ENCODE measurements at regions not wholly inside any gene's neighbourhood (a gene's known extent, or its start where the extent isn't known, plus 50 kb on each side); places are given as distances from the start of the nearest gene placed in this dataset.

- intact Hi-C loops (cut with micrococcal nuclease): no loop called here
- H3K4me1 Mint-ChIP-seq: no peaks in the 10 kb centered on the region
- WGBS (ENCODE audit: insufficient coverage): 86% methylated on average over 3 of the region's 4 CpGs
- no peak overlapping the region for H3K27ac ChIP-seq (ENCODE audit: low read length)
- peaks cover 5% of the 10 kb centered on the region for H3K36me3 Mint-ChIP-seq
- no peak overlapping the region for H3K4me3 Mint-ChIP-seq
- no peaks in the 10 kb centered on the region for H3K36me3 ChIP-seq (ENCODE audit: control insufficient read depth, insufficient read depth, low read length)
- no peak overlapping the region for H3K4me3 ChIP-seq (ENCODE audit: low read length)
- no peak overlapping the region for H3K27ac Mint-ChIP-seq
- DNase-seq (no peak), ATAC-seq (no peak)
- no peak for TF ChIP-seq CTCF (IDR thresholded peaks at IDR 0.05)
- no peaks in the 10 kb centered on the region for H3K27me3 ChIP-seq (ENCODE audit: control insufficient read depth, insufficient read depth, low read length)
- no peaks in the 10 kb centered on the region for H3K27me3 Mint-ChIP-seq (ENCODE audit: low read depth in 2 of 2)
- no peaks in the 10 kb centered on the region for H3K9me3 Mint-ChIP-seq
- H3K9me3 ChIP-seq (ENCODE audit: control insufficient read depth, insufficient read depth, low read length): no peaks in the 10 kb centered on the region
- no peaks in the 10 kb centered on the region for H3K4me1 ChIP-seq (ENCODE audit: control insufficient read depth, insufficient read depth, low read length)
Measured at GRCh38 chr7:136072447-136072846, 95.3 kb upstream of the MTPN start.

GRCh38 chr7:136070736-136071505 lies 93.8 kb upstream of the MTPN start:
- H3K36me3 Mint-ChIP-seq: peaks cover 5% of the 10 kb centered on the region
- H3K4me3 Mint-ChIP-seq: no peak overlapping the region
- no peaks in the 10 kb centered on the region for H3K9me3 ChIP-seq (ENCODE audit: control insufficient read depth, insufficient read depth, low read length)
- H3K27ac ChIP-seq (ENCODE audit: low read length): no peak overlapping the region
- intact Hi-C loops (cut with micrococcal nuclease): no loop called here
- no peaks in the 10 kb centered on the region for H3K27me3 ChIP-seq (ENCODE audit: control insufficient read depth, insufficient read depth, low read length)
- ATAC-seq (no peak), DNase-seq (no peak)
- H3K4me3 ChIP-seq (ENCODE audit: low read length): no peak overlapping the region
- WGBS (ENCODE audit: insufficient coverage): 86% methylated on average over 6 of the region's 6 CpGs
- TF ChIP-seq CTCF (IDR thresholded peaks at IDR 0.05): no peak
- no peaks in the 10 kb centered on the region for H3K36me3 ChIP-seq (ENCODE audit: control insufficient read depth, insufficient read depth, low read length)
- no peaks in the 10 kb centered on the region for H3K4me1 ChIP-seq (ENCODE audit: control insufficient read depth, insufficient read depth, low read length)
- H3K9me3 Mint-ChIP-seq: no peaks in the 10 kb centered on the region
- H3K27ac Mint-ChIP-seq: no peak overlapping the region
- no peaks in the 10 kb centered on the region for H3K27me3 Mint-ChIP-seq (ENCODE audit: low read depth in 2 of 2)
- no peaks in the 10 kb centered on the region for H3K4me1 Mint-ChIP-seq

GRCh38 chr7:136069840-136070529 lies 92.8 kb upstream of the MTPN start:
- WGBS (ENCODE audit: insufficient coverage): 92% methylated on average over 1 of the region's 1 CpG
- Histone ChIP-seq H3K27me3 (ENCODE audit: control insufficient read depth, insufficient read depth, low read length) (no peaks in the 10 kb centered on the region), H3K27ac (ENCODE audit: low read length) (no peak overlapping the region), H3K9me3 (ENCODE audit: control insufficient read depth, insufficient read depth, low read length) (no peaks in the 10 kb centered on the region), H3K4me3 (ENCODE audit: low read length) (no peak overlapping the region), H3K4me1 (ENCODE audit: control insufficient read depth, insufficient read depth, low read length) (no peaks in the 10 kb centered on the region), H3K36me3 (ENCODE audit: control insufficient read depth, insufficient read depth, low read length) (no peaks in the 10 kb centered on the region)
- H3K4me1 Mint-ChIP-seq: no peaks in the 10 kb centered on the region
- no peaks in the 10 kb centered on the region for H3K9me3 Mint-ChIP-seq
- intact Hi-C loops (cut with micrococcal nuclease): no loop called here
- no peak for TF ChIP-seq CTCF (IDR thresholded peaks at IDR 0.05)
- H3K36me3 Mint-ChIP-seq: peaks cover 5% of the 10 kb centered on the region
- H3K27ac Mint-ChIP-seq: no peak overlapping the region
- ATAC-seq (no peak), DNase-seq (no peak)
- H3K4me3 Mint-ChIP-seq: no peak overlapping the region
- H3K27me3 Mint-ChIP-seq (ENCODE audit: low read depth in 2 of 2): no peaks in the 10 kb centered on the region

Measured in natural killer cell (primary cell).